CD4-positive, alpha-beta T cell treated with Interleukin-4 for 4 hours (primary cell): ENCODE measurements at regions not wholly inside any gene's neighbourhood (a gene's known extent, or its start where the extent isn't known, plus 50 kb on each side); places are given as distances from the start of the nearest gene placed in this dataset.
A peak's percentile ranks its signal among the peaks of the same experiment; 100 is the strongest.

ENCODE experiments used
- DNase-seq: peaks from one replicate; pipeline ENCODE4 v3.0.0-alpha.2; 2020

- no peak for DNase-seq
Measured at GRCh38 chr13:105073041-105073440, 1462.4 kb downstream of the EFNB2 start.

GRCh38 chr13:105070452-105070851 lies 1465.0 kb downstream of the EFNB2 start:
- DNase-seq, result no peak

- DNase-seq, result no peak
Measured at GRCh38 chr13:105069106-105069505, 1466.4 kb downstream of the EFNB2 start.

- no peak for DNase-seq
Measured at GRCh38 chr13:105063676-105064075, 1471.8 kb downstream of the EFNB2 start.

- DNase-seq, result no peak
Measured at GRCh38 chr13:105059786-105060185, 1475.7 kb downstream of the EFNB2 start.

GRCh38 chr13:105058517-105058916 lies 1476.9 kb downstream of the EFNB2 start:
- DNase-seq, result no peak

- DNase-seq, result no peak
Measured at GRCh38 chr13:105052711-105053110, 1482.8 kb downstream of the EFNB2 start.

- no peak for DNase-seq
Measured at GRCh38 chr13:105050686-105051085, 1484.8 kb downstream of the EFNB2 start.

GRCh38 chr13:105048677-105049076 lies 1486.8 kb downstream of the EFNB2 start:
- DNase-seq, result no peak

GRCh38 chr13:105047676-105048295 lies 1487.7 kb downstream of the EFNB2 start:
- no peak for DNase-seq

- no peak for DNase-seq
Measured at GRCh38 chr13:105037110-105037509, 1498.4 kb downstream of the EFNB2 start.

- no peak for DNase-seq
Measured at GRCh38 chr13:105035092-105035491, 1500.4 kb downstream of the EFNB2 start.

GRCh38 chr13:105033999-105034398 lies 1501.5 kb downstream of the EFNB2 start:
- DNase-seq, result no peak

- DNase-seq, result no peak
Measured at GRCh38 chr13:105031306-105031705, 1504.2 kb downstream of the EFNB2 start.

GRCh38 chr13:105030851-105031250 lies 1504.6 kb downstream of the EFNB2 start:
- no peak for DNase-seq

- DNase-seq, result no peak
Measured at GRCh38 chr13:105019073-105019472, 1516.4 kb downstream of the EFNB2 start.

GRCh38 chr13:105016266-105016665 lies 1519.2 kb downstream of the EFNB2 start:
- DNase-seq, result no peak

- DNase-seq, result no peak
Measured at GRCh38 chr13:105008604-105009003, 1526.9 kb downstream of the EFNB2 start.

GRCh38 chr13:105007166-105007808 lies 1528.2 kb downstream of the EFNB2 start:
- no peak for DNase-seq

- no peak for DNase-seq
Measured at GRCh38 chr13:104996022-104996421, 1539.4 kb downstream of the EFNB2 start.

- no peak for DNase-seq
Measured at GRCh38 chr13:104993708-104994107, 1541.8 kb downstream of the EFNB2 start.

GRCh38 chr13:104987621-104988020 lies 1547.8 kb downstream of the EFNB2 start:
- DNase-seq, result no peak

- DNase-seq, result peak; percentile 2
Measured at GRCh38 chr13:104984296-104984818, 1551.1 kb downstream of the EFNB2 start.

GRCh38 chr13:104983601-104984000 lies 1551.9 kb downstream of the EFNB2 start:
- no peak for DNase-seq

- no peak for DNase-seq
Measured at GRCh38 chr13:104980586-104980985, 1554.9 kb downstream of the EFNB2 start.
